ENCODE measurements at regions not wholly inside any gene's neighbourhood (a gene's known extent, or its start where the extent isn't known, plus 50 kb on each side); places are given as distances from the start of the nearest gene placed in this dataset.

- H2BK12ac ChIP-seq (ENCODE audit: insufficient read length, low read depth, low read length), result no peak overlapping the region
- no peak overlapping the region for H4K5ac ChIP-seq (ENCODE audit: insufficient read length, low read depth, low read length)
- H2AK5ac ChIP-seq (ENCODE audit: insufficient read length, low read length), result no peak overlapping the region
- no peaks in the 10 kb centered on the region for H3K23me2 ChIP-seq (ENCODE audit: insufficient read length, low read depth, low read length, poor library complexity, severe bottlenecking)
- H3K18ac ChIP-seq (ENCODE audit: insufficient read length, low read depth, low read length), result no peak overlapping the region
- H2BK5ac ChIP-seq (ENCODE audit: insufficient read length, low read length), result no peak overlapping the region
- DNase-seq, result no peak
- H3K14ac ChIP-seq (ENCODE audit: insufficient read depth, low read length), result no peak overlapping the region
- H3K79me2 ChIP-seq (ENCODE audit: insufficient read depth, low read length), result no peaks in the 10 kb centered on the region
- no peak overlapping the region for H2AFZ ChIP-seq (ENCODE audit: low read length)
- H3T11ph ChIP-seq (ENCODE audit: low read length), result no peak overlapping the region
- no peak overlapping the region for H2BK20ac ChIP-seq (ENCODE audit: low read depth, low read length, poor library complexity, severe bottlenecking)
- H3K27me3 ChIP-seq (ENCODE audit: insufficient read depth, low read length), result no peaks in the 10 kb centered on the region
- no peak overlapping the region for H2BK120ac ChIP-seq (ENCODE audit: low read depth, low read length, poor library complexity, severe bottlenecking)
- no peak overlapping the region for H3K56ac ChIP-seq (ENCODE audit: insufficient read length, low read depth, low read length)
- no peak overlapping the region for H4K91ac ChIP-seq (ENCODE audit: insufficient read length, low read depth, low read length)
- Mint-ChIP-seq H3K36me3 (ENCODE audit: insufficient read depth in 1 of 3, low read depth in 3 of 3) (no peaks in the 10 kb centered on the region), H3K9me3 (no peaks in the 10 kb centered on the region), H3K27me3 (ENCODE audit: low read depth) (no peaks in the 10 kb centered on the region), H3K4me1 (no peaks in the 10 kb centered on the region), H3K27ac (no peak overlapping the region), H3K4me3 (no peak overlapping the region)
- no peak overlapping the region for H2BK15ac ChIP-seq (ENCODE audit: low read depth, low read length)
- no CpG with 5 or more reads among the region's 3 CpGs for WGBS (ENCODE audit: extremely low coverage, insufficient read length, low lambda C conversion rate)
- no peaks in the 10 kb centered on the region for H3K4me1 ChIP-seq (ENCODE audit: insufficient read depth, low read length)
- no peak overlapping the region for H4K8ac ChIP-seq (replicated peaks; ENCODE audit: insufficient read length, low read depth, low read length)
- no peaks in the 10 kb centered on the region for H3K9me3 ChIP-seq (ENCODE audit: control insufficient read depth, low read depth, low read length)
- H3K23ac ChIP-seq (ENCODE audit: insufficient read length, low read depth, low read length), result no peak overlapping the region
- no peak overlapping the region for H3K9ac ChIP-seq (ENCODE audit: extremely low read depth, insufficient read length, low read length)
- H3K4me2 ChIP-seq (ENCODE audit: insufficient read depth, insufficient read length, low read length), result no peak overlapping the region
- TF ChIP-seq CTCF (conservative IDR thresholded peaks at IDR 0.05), result no peak
- H3K79me1 ChIP-seq (ENCODE audit: insufficient read depth, low read depth, low read length, poor library complexity, severe bottlenecking), result no peaks in the 10 kb centered on the region
- H3K27ac ChIP-seq (ENCODE audit: insufficient read length, low read depth, low read length), result no peak overlapping the region
- no peak overlapping the region for H3K4ac ChIP-seq (ENCODE audit: low read depth, low read length)
- no peaks in the 10 kb centered on the region for H4K20me1 ChIP-seq (ENCODE audit: control insufficient read depth, insufficient read depth, insufficient read length)
Measured at GRCh38 chr12:43167691-43168090, 384.3 kb downstream of the ADAMTS20 start.
